H1 (cell line): ENCODE measurements at regions not wholly inside any gene's neighbourhood (a gene's known extent, or its start where the extent isn't known, plus 50 kb on each side); places are given as distances from the start of the nearest gene placed in this dataset.

Source experiments
- CTCF ChIA-PET: fragments of 300-600 bp; sonication (Branson Sonifier 250); formaldehyde crosslinking; loops from one replicate; lab custom pipeline; 2021; ENCODE audit not compliant: partially characterized antibody; lab: Charles Lee
- POLR2A ChIA-PET: fragments of 300-600 bp; sonication (Branson Sonifier 250); formaldehyde crosslinking; loops from one replicate; lab custom pipeline; 2021; ENCODE audit warnings: inconsistent platforms; ENCODE audit not compliant: partially characterized antibody; lab: Charles Lee
- DNase-seq, 2 experiments: peaks; one replicate each; pipeline versions ENCODE4 v3.0.0 to v3.0.0-alpha.2; 2010 to 2022; ENCODE audit warnings: low spot score in 2 of 2, low read depth in 1 of 2, mixed read lengths in 1 of 2
- FAIRE-seq: peaks from 2 replicates; lab custom pipeline; 2011; peaks lifted over from hg19 to GRCh38; lab: Jason Lieb, UNC
- H2AFZ ChIP-seq: 2 replicates; pipeline ENCODE4 v1.8.1; 2012; ENCODE audit warnings: low read length, inconsistent platforms
- H2AK5ac ChIP-seq: 2 replicates; pipeline ENCODE4 v1.6.1; 2013; ENCODE audit warnings: low read depth, low read length
- H2BK120ac ChIP-seq: replicated peaks from 2 replicates; pipeline ENCODE3; 2013; ENCODE audit warnings: low read depth, low read length, inconsistent platforms
- H2BK12ac ChIP-seq: 2 replicates; pipeline ENCODE4 v1.6.1; 2013; ENCODE audit warnings: low read depth, low read length
- H2BK15ac ChIP-seq: 2 replicates; pipeline ENCODE4 v1.6.1; 2013; ENCODE audit warnings: low read length
- H2BK20ac ChIP-seq: 2 replicates; pipeline ENCODE4 v1.6.1; 2013; ENCODE audit warnings: low read length
- H2BK5ac ChIP-seq: 2 replicates; pipeline ENCODE4 v1.6.1; 2013; ENCODE audit warnings: low read depth, low read length
- H3K14ac ChIP-seq: 2 replicates; pipeline ENCODE4 v1.6.1; 2013; ENCODE audit warnings: inconsistent platforms; ENCODE audit not compliant: insufficient read length
- H3K18ac ChIP-seq: 2 replicates; pipeline ENCODE4 v1.6.1; 2013; ENCODE audit warnings: low read length; ENCODE audit errors: extremely low read depth
- H3K23ac ChIP-seq: 2 replicates; pipeline ENCODE4 v1.6.1; 2013; ENCODE audit warnings: inconsistent platforms; ENCODE audit not compliant: insufficient read length
- H3K23me2 ChIP-seq: 2 replicates; pipeline ENCODE4 v1.6.1; 2013; ENCODE audit warnings: low read depth, low read length
- H3K27ac ChIP-seq: 2 replicates; pipeline ENCODE4 v1.6.1; 2011; ENCODE audit warnings: low read depth, low read length, inconsistent platforms
- H3K27me3 ChIP-seq, 4 experiments: replicated peaks in 1 of 4; 1 replicate in 1 of 4; 2 replicates in 3 of 4; pipeline versions ENCODE4 v1.6.1 to v1.8.1; 2011 to 2013; ENCODE audit warnings: low read length in 3 of 4, mild to moderate bottlenecking in 3 of 4, inconsistent platforms in 2 of 4, mixed read lengths in 2 of 4, moderate library complexity in 1 of 4; ENCODE audit not compliant: control insufficient read depth in 3 of 4, insufficient read depth in 3 of 4; ENCODE audit errors: extremely low read depth in 1 of 4
- H3K36me3 ChIP-seq, 4 experiments: 2 replicates each; pipeline versions ENCODE4 v1.6.1 to v1.8.1; 2011 to 2013; ENCODE audit warnings: mild to moderate bottlenecking in 4 of 4, low read length in 3 of 4, moderate library complexity in 2 of 4, control low read depth in 1 of 4, inconsistent platforms in 1 of 4; ENCODE audit not compliant: insufficient read depth in 4 of 4, control insufficient read depth in 2 of 4
- H3K4ac ChIP-seq: replicated peaks from 2 replicates; pipeline ENCODE3; 2013; ENCODE audit warnings: low read length, low read depth, mixed read lengths, inconsistent platforms; ENCODE audit not compliant: insufficient read length
- H3K4me1 ChIP-seq, 4 experiments: replicated peaks in 1 of 4; 1 replicate in 1 of 4; 2 replicates in 3 of 4; pipeline versions ENCODE4 v1.6.1 to v1.8.1; 2011 to 2013; ENCODE audit warnings: low read length in 3 of 4, inconsistent platforms in 2 of 4, mixed read lengths in 1 of 4; ENCODE audit not compliant: insufficient read depth in 4 of 4, control insufficient read depth in 3 of 4
- H3K4me2 ChIP-seq, 2 experiments: 2 replicates each; pipeline versions ENCODE4 v1.6.1 to v1.8.1; 2011 to 2013; ENCODE audit warnings: low read depth in 2 of 2, low read length in 2 of 2, control low read depth in 1 of 2, inconsistent platforms in 1 of 2, mild to moderate bottlenecking in 1 of 2; ENCODE audit not compliant: insufficient read depth in 1 of 2
- H3K4me3 ChIP-seq, 4 experiments: fragments of 200-600, 300-600 bp in 1 of 4; sonication (generic), shearing (Covaris generic), sonication (Bioruptor Twin) in 1 of 4; 2 replicates each; pipeline versions ENCODE4 v1.5.1 to v1.8.1; 2011 to 2016; ENCODE audit warnings: low read length in 4 of 4, low read depth in 3 of 4, control low read depth in 2 of 4, inconsistent platforms in 2 of 4, mild to moderate bottlenecking in 2 of 4, mixed read lengths in 1 of 4, moderate library complexity in 1 of 4; ENCODE audit not compliant: insufficient read depth in 2 of 4; ENCODE audit errors: extremely low read depth in 1 of 4
- H3K56ac ChIP-seq: replicated peaks from 2 replicates; pipeline ENCODE3; 2013; ENCODE audit warnings: low read depth, mild to moderate bottlenecking, mixed read lengths, low read length, inconsistent platforms; ENCODE audit not compliant: insufficient read length
- H3K79me1 ChIP-seq: 2 replicates; pipeline ENCODE4 v1.6.1; 2013; ENCODE audit warnings: low read depth, low read length, control low read depth
- H3K79me2 ChIP-seq, 2 experiments: 2 replicates each; pipeline versions ENCODE4 v1.6.1 to v1.8.1; 2012 to 2013; ENCODE audit warnings: low read length in 2 of 2, mild to moderate bottlenecking in 2 of 2, inconsistent platforms in 1 of 2; ENCODE audit not compliant: insufficient read depth in 2 of 2, control insufficient read depth in 1 of 2
- H3K9ac ChIP-seq, 4 experiments: replicated peaks in 1 of 4; 1 replicate in 1 of 4; 2 replicates in 3 of 4; pipeline versions ENCODE4 v1.6.1 to v1.8.1; 2011 to 2013; ENCODE audit warnings: low read depth in 3 of 4, low read length in 3 of 4, control low read depth in 2 of 4, mild to moderate bottlenecking in 2 of 4, moderate library complexity in 2 of 4, inconsistent platforms in 1 of 4; ENCODE audit errors: extremely low read depth in 1 of 4
- H3K9me3 ChIP-seq, 2 experiments: 2 replicates each; pipeline versions ENCODE4 v1.6.1 to v1.8.1; 2012 to 2013; ENCODE audit warnings: mild to moderate bottlenecking in 2 of 2, moderate library complexity in 2 of 2, control low read depth in 1 of 2, inconsistent platforms in 1 of 2, low read depth in 1 of 2, low read length in 1 of 2, mixed read lengths in 1 of 2; ENCODE audit not compliant: insufficient read depth in 2 of 2
- H4K20me1 ChIP-seq, 2 experiments: replicated peaks in 1 of 2; 2 replicates each; pipeline versions ENCODE3 to v1.8.1; 2011 to 2013; ENCODE audit warnings: inconsistent platforms in 2 of 2, low read length in 2 of 2, mild to moderate bottlenecking in 1 of 2; ENCODE audit not compliant: insufficient read depth in 2 of 2, control insufficient read depth in 1 of 2
- H4K5ac ChIP-seq: 2 replicates; pipeline ENCODE4 v1.6.1; 2013; ENCODE audit warnings: low read length, low read depth, mixed read lengths, inconsistent platforms; ENCODE audit not compliant: insufficient read length
- H4K8ac ChIP-seq: 2 replicates; pipeline ENCODE4 v1.8.0; 2013; ENCODE audit warnings: mild to moderate bottlenecking, moderate library complexity, low read length, inconsistent platforms; ENCODE audit not compliant: insufficient read depth; ENCODE audit errors: extremely low read depth
- H4K91ac ChIP-seq: replicated peaks from 2 replicates; pipeline ENCODE3; 2013; ENCODE audit warnings: low read length, mixed read lengths, inconsistent platforms; ENCODE audit not compliant: insufficient read length
- ASH2L ChIP-seq: fragments of 200-600, 300-600 bp; sonication (generic); IDR thresholded peaks from one replicate; pipeline ENCODE4 v1.7.1; 2017; ENCODE audit warnings: low read length
- CHD2 ChIP-seq: IDR thresholded peaks from 2 replicates; pipeline ENCODE4 v1.6.1; 2012; ENCODE audit warnings: low read length, improper control_type of control experiment
- EP300 ChIP-seq, 2 experiments: IDR thresholded peaks; 1 replicate in 1 of 2; 2 replicates in 1 of 2; pipeline ENCODE4 v1.6.1; 2011 to 2012; ENCODE audit warnings: low read depth in 2 of 2, low read length in 2 of 2, mild to moderate bottlenecking in 2 of 2, borderline replicate concordance in 1 of 2, inconsistent platforms in 1 of 2, moderate library complexity in 1 of 2
- HDAC6 ChIP-seq: IDR thresholded peaks from one replicate; pipeline ENCODE4 v1.7.1; 2012; ENCODE audit warnings: low read depth, mild to moderate bottlenecking, inconsistent platforms, low read length, moderate library complexity
- JUND ChIP-seq: IDR thresholded peaks from 2 replicates; pipeline ENCODE4 v1.6.1; 2011; ENCODE audit warnings: mild to moderate bottlenecking, improper control_type of control experiment, low read length
- KDM1A ChIP-seq: fragments of 200-600, 300-600 bp; sonication (generic); IDR thresholded peaks from 2 replicates; pipeline ENCODE4 v1.7.1; 2016; ENCODE audit warnings: mild to moderate bottlenecking, low read length, borderline replicate concordance
- RFX5 ChIP-seq: IDR thresholded peaks from 2 replicates; pipeline ENCODE4 v1.6.1; 2011; ENCODE audit warnings: low read depth, low read length, improper control_type of control experiment, borderline replicate concordance
- SP1 ChIP-seq: IDR thresholded peaks from 2 replicates; pipeline ENCODE4 v1.6.1; 2011; ENCODE audit warnings: low read depth, low read length
- SP2 ChIP-seq: IDR thresholded peaks from 2 replicates; pipeline ENCODE4 v1.6.1; 2012; ENCODE audit warnings: mild to moderate bottlenecking, low read length, inconsistent platforms
- TEAD4 ChIP-seq: IDR thresholded peaks from 2 replicates; pipeline ENCODE4 v1.6.1; 2012; ENCODE audit warnings: low read depth, low read length, inconsistent platforms, mixed read lengths
- WGBS, 2 experiments: shearing (Covaris generic) in 1 of 2; methylation state at CpG; one replicate each; pipeline versions ENCODE4 v1.1.6 to v1.1.7; 2013 to 2015; ENCODE audit warnings: low lambda C conversion rate in 2 of 2, mixed read lengths in 2 of 2, inconsistent platforms in 1 of 2, low coverage in 1 of 2, missing lambda C conversion rate in 1 of 2; ENCODE audit not compliant: insufficient replicate concordance in 2 of 2, insufficient coverage in 1 of 2, insufficient read length in 1 of 2; ENCODE audit errors: extremely low coverage in 1 of 2, missing lambda C conversion rate in 1 of 2; 5-methylcytosine and 5-hydroxymethylcytosine counted together
- TF ChIP-seq, protein P1 (sequence below): IDR thresholded peaks from 2 replicates; pipeline ENCODE4 v1.6.1; 2012; ENCODE audit warnings: inconsistent platforms

DNA sequence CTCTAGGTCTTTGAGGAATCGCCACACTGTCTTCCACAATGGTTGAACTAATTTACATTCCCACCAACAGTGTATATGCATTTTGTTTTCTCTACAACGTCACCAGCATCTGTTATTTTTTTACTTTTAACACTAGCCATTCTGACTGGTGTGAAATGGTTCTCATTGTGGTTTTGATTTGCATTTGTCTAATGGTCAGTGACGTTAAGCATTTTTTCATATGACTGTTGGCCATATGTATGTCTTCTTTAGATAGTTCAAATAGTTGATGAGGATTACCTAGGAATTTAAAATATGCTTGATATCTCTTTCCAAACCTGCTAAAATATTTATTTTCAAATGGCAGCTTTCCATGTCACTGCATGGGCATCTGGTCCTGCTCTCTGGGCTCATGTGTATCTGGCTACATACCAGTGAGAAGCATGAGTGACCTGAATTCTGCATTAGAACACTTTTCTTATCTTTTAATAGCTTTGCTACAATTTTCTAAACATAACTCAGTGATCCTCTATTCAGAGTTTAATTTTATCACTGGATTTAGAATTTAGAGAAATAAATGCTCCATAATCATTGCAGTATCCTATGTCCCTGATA is 95.8 kb upstream of the ADAMTS16 start:
- no peak for DNase-seq
- H3K23me2 ChIP-seq: no peaks in the 10 kb centered on the region
- 96% methylated on average over 3 of the region's 3 CpGs; no CpG with 5 or more reads in 1 of the 2 experiments for WGBS, 2 experiments

More for the DNA sequence above, 95.8 kb upstream of the ADAMTS16 start:
- Histone ChIP-seq H3K79me2 (no peaks in the 10 kb centered on the region), H2AFZ (no peak overlapping the region), H3K4ac (no peak overlapping the region), H3K9me3 (no peaks in the 10 kb centered on the region; a peak in 1 of 4 replicates), H2BK20ac (no peak overlapping the region), H4K8ac (no peak overlapping the region), H2BK15ac (no peak overlapping the region), H3K27ac (no peak overlapping the region), H4K5ac (no peak overlapping the region), H3K27me3 (no peaks in the 10 kb centered on the region), H3K4me1 (no peaks in the 10 kb centered on the region), H3K79me1 (no peaks in the 10 kb centered on the region), H2AK5ac (no peak overlapping the region), H3K9ac (no peak overlapping the region), H3K4me3 (no peak overlapping the region), H3K4me2 (no peak overlapping the region), H3K18ac (no peak overlapping the region), H2BK120ac (no peak overlapping the region), H3K56ac (no peak overlapping the region), H2BK12ac (no peak overlapping the region), H3K36me3 (no peaks in the 10 kb centered on the region), H2BK5ac (no peak overlapping the region), H3K14ac (no peak overlapping the region), H4K91ac (no peak overlapping the region), H4K20me1 (no peaks in the 10 kb centered on the region), H3K23ac (no peak overlapping the region)
- TF ChIP-seq, protein P1, sequence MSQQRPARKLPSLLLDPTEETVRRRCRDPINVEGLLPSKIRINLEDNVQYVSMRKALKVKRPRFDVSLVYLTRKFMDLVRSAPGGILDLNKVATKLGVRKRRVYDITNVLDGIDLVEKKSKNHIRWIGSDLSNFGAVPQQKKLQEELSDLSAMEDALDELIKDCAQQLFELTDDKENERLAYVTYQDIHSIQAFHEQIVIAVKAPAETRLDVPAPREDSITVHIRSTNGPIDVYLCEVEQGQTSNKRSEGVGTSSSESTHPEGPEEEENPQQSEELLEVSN: no peak
- TF ChIP-seq RFX5 (no peak), TEAD4 (no peak), HDAC6 (no peak), JUND (no peak), EP300 (IDR thresholded peaks at IDR 0.05; ENCODE audit: borderline replicate concordance in 1 of 2, low read depth in 2 of 2, low read length in 2 of 2) (no peak), SP1 (no peak), CHD2 (no peak), SP2 (no peak), ASH2L (no peak), KDM1A (no peak)
- POLR2A ChIA-PET: no interaction called here
- FAIRE-seq: no peak
- CTCF ChIA-PET: interaction anchor here (0.6 to 1.8 kb wide), 2 partner anchors 101 to 609 kb away, joined by 3 to 5 read pairs; no protein-coding TSS in a partner anchor
